RKO (cell line): ENCODE measurements at regions not wholly inside any gene's neighbourhood (a gene's known extent, or its start where the extent isn't known, plus 50 kb on each side); places are given as distances from the start of the nearest gene placed in this dataset.

Source experiments
- DNase-seq: peaks from one replicate; pipeline ENCODE4 v3.0.0-alpha.2; 2016; ENCODE audit warnings: low spot score

DNA sequence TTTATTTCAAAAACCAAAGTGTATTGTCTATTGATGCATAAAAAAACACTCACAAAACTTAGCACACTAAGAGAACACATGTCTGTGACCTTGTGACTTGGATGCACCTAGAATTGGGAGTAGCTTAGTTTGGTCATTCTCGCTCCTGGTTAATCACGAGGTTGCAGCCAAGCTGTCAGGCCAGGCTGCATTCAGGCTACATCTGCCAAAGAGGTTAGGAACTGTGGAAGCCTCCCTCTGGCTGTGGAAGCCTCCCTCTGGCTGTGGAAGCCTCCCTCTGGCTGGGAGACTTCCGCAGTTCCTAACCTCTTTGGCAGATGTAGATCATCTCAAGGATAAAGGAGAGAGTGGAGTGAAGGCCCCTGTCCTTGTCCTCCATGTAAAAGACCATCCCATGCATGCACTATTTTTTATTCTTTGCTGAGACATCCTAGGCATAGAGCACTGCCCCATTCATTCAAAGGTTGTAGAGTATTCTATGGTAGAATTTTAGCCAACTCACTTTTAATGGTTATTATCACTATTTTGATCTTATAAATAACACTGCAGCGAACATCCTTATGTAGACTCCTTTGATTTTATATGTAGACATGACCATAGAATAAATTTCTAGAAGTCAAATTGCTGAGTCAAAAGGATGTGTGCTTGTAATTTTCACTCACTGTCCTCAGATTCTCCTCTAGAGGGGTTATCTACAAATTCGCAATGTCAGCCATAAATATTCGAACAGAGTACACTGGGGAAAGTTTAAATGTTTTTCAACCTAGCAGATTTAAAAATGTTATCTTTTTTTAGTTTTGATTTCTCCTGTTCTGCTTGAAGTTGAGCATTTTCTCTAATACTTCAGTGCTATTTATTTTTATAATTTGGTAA is 63.0 kb upstream of the IGLL5 start:
- no peak for DNase-seq

DNA sequence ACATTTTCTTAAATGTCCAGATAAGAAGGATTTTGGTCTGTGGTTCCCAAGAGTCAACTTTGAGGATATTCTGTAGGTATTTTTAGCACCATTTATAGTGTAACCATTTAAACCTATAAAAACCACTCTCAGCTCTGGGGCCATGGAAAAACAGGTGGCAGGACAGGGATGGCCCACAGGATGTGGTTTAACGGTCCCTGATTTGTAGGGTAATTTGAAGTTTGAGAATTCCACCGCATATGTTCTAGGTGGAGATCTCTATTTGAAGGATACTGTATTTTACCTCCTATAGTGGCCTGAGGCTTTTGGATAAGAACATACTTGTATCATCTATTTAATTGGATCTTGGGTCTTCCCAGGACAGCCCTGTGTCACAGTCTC is 62.4 kb upstream of the IGLL5 start:
- no peak for DNase-seq

DNA sequence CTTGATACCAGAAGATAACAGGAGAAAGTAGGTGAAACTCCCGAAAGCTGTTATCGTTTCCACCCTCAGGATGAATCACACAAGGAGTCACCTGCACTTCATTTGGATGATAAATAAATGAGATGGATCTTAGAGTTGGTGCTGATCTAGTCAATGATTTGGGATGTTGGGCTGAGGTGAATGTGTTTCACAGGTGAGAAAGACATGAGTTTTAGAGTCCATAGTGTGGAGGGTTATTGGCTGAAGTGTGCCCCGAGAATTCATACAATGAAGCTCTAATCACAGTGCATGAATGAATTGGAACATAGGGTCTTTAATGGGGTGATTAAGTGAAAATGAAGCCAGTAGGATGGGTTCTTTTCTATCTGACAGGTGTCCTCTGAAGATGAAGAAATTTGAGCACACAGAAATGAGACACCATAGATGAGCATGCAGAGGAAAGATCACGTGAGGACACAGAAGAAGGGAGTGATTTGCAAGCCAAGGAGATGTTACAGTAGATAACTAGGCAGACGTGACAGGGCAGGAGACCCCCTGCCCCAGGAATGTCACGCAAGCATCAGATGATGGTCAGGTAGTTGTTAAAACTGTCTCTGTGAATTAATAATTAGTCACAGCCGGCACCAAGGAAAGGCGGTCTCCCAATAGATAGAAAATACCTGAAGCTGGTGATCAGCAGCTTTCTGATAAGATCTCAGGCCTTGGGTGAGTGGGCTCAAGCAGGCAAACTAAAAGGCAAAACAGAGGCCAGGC is 60.3 kb upstream of the IGLL5 start:
- DNase-seq, result no peak

DNA sequence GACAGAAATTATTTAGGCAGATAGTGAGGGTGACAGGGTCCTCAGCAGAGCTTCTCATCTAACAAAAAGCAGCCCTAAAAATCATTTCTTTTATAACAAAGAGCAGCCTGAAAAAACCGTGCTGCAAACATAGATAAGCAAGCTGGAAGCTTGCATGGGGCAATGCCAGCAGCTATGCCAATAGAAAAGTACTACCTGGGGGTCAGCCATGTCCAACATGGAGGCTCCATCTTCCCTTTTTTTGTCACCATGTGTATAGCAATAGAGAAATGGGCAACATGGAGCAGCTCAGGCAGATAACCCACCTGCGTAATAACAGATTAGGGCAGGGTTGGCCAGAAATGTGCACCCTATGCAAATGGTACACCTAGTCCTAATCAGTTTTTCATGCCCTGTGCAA is 57.4 kb upstream of the IGLL5 start:
- DNase-seq, result no peak

DNA sequence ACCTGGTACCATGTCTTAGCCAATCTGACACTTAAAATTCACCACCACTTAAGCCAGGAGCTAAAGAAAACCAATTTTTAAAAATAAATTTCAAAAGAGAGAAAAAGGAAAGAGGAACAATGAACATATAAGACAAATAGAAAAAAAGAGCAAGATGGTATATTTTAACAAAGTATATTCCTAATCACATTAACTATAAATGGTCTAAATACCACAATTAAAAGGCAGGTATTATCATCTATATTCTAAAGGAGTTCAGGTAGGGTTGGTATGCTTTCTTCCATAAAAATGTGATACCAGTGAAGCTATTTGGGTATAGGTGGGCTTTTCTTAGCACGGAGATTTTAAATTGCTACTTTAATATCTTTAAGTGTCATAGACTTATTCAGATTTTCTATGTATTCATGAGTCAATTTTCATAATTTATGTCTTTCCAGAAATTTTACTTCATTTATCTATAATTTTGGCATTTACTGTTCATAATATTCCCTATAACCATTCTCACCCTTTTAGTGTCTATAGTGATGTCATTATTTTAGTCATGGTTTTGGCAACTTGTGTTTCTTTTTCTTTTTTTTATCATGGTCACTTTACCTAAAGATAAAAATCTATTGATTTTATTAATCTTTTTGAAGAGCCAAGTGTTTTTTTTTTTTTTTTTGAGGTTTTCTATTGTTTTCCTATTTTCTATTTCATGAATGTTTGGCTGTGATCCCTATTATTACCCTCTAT is 56.5 kb upstream of the IGLL5 start:
- DNase-seq, result no peak

DNA sequence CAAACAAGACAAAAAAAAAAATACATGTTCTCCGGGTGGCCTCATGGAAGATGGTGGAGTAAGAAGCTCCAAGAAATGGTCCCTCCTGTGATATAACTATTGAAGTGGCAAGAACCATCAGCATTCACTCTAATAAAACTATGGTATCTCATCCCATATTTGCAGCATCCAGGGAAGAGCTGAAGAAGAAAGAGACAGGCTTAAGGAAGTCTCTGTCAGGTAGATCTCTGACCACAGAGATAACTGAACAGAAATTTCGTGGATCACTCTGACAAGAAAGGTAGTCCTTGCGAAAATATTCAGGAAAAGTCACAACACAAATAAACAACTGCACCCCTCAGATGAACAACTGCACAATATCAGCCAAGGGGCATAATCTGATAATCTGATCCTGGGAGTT is 54.6 kb upstream of the IGLL5 start:
- no peak for DNase-seq

DNA sequence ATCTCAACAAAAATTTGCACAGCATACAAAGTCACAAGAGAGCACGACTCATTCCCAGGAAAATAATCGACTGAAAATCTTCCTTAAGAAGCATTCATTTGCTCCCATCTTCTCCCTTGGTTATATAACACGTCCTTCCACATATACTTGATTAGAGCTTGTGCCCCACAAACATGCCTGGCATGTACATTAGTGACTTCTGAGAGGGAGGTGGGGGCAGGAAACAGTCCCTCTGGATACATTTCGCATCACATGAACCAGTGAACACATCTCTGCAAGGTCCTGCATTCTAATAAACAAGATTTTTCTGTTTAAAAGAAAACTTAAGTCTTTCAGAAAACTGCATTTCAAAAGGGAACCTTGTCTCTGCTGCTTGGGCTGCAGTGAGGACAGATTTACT is 54.1 kb upstream of the IGLL5 start:
- DNase-seq, result no peak

DNA sequence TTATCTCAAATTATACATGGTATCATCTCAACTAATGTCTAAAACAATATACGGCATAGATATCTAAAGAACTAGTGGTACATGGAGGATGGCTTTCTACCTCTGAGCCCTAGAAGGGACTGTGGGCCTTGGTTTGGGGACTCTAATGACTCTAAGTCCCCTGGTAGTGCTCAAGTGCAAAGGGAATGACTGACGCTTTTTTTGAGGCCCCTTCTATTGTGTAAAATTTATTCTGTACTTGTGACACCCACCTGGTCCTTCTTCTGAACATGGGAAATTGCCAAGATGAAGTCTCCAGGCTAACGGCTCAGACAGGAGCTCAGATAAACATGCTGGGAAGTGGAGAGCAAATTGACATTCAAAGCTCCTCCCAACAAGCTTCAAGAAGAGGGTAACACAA is 53.4 kb upstream of the IGLL5 start:
- DNase-seq, result no peak

DNA sequence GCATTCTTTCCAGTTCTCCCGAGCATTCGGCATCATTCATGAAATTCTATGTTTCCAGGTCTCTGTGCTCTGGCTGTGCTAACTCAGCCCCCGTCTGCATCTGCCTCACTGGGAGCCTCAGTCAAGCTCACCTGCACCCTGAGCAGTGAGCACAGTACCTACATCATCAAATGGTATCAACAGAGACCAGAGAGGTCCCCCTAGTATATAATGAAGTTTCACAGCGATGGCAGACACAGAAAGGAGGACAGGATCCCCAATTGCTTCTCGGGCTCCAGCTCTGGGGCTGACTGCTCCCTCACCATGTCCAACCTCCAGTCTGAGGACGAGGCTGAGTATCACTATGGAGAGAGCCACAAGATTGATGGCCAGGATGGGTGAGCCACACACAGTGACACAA is 52.8 kb upstream of the IGLL5 start:
- no peak for DNase-seq

DNA sequence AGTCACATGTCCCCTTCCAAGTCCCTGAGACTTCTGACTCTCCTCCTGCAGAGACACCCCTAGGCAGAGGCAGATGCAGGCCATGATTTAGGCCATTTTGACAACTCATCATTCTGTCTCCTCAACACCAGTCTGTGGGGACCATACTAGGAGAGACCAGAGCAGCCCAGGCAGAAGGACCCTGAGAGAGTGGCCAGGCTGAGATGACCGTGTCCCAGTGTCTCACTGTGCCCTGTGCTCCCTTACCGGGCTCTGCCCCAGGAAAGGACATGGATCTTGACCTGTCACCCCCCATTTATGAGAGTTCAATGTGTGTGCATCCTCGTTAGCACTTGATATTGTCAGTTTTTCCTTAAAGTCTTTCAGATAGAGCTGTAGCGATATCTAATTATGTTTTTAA is 52.4 kb upstream of the IGLL5 start:
- no peak for DNase-seq

DNA sequence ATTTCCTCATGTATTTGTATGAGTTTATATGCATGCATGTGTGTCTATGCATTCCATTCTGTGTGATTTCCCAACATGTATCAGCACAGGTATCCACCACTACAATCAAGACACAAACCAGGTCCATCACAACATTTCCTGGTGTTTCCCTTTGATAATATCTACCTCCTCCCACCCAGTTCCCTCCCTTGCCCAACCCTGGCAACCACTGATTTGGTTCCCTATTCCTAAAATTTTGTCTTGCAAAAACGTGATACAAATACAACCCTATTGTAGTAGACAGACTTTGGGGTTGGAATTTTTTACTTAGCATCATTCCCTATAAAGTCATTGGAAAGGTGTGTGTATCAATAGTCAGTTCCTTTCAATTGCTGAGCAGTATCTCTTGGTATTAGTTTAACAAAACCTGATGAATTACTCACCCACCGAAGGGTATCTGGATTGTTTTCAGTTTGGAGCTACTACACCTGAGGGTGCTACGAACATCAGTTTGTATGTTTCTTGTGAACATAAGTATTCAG is 51.8 kb upstream of the IGLL5 start:
- no peak for DNase-seq

DNA sequence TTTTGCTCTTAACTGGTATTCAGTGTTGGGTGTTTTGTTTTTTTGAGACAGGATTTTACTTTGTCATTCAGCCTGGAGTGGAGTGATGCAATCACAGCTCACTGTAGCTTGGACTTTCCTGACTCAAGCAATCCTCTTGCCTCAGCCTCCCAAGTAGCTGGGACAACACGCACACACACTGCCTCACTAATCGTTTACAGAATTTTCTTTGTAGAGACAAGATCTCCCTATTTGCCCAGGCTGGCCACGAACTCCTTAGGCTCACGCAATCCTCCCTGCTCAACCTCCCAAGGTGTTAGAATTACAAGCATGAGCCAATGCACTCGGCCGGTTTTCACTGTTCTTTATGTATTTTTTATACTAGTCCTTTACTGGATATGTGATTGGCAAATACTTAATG is 51.0 kb upstream of the IGLL5 start:
- DNase-seq, result no peak
